ENCODE measurements at regions not wholly inside any gene's neighbourhood (a gene's known extent, or its start where the extent isn't known, plus 50 kb on each side); places are given as distances from the start of the nearest gene placed in this dataset.

DNA sequence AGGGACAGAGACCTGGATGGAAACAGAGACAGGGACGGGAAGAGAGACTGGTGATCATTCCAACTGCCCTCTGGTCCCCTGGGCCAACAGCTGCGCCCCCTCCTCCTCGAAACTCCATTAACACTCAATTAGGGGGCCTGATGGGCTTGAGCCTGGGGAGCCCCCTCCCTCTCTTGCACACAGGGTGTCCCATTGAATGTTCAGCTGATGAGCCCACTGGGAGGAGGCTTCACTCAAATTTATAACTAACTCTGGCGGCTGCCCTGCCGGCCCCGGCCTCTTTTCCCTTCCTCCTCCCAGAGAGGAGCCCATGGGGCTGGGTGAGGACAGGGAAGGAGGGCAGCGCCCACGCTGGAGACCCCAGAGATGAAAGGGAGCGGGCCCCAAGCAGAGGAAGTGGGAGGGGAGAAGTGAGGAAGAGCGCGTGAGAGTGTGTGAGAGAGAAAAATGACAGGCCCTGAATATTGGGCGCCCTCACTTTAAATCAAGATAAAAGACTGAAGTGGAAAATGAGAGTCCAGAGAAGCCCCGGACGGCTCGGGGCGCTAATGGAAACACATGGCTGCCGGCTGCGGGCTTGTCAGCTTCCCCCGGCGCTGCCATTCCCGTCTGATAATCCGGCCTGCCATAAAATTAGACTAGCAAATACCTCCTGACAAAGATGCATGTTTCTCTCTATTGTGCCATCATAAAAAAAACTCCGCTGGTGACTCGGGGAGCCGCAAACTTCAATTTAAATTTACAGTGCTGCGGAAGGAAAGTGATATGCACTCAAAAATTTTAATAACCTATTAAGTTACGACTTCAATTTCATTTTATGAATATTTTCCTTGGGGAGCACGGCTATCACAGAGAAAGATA, 58.0 kb upstream of the PAX2 start:
- intact Hi-C loops (cut with DNase I) = no loop called here
- DNase-seq = no peak

DNA sequence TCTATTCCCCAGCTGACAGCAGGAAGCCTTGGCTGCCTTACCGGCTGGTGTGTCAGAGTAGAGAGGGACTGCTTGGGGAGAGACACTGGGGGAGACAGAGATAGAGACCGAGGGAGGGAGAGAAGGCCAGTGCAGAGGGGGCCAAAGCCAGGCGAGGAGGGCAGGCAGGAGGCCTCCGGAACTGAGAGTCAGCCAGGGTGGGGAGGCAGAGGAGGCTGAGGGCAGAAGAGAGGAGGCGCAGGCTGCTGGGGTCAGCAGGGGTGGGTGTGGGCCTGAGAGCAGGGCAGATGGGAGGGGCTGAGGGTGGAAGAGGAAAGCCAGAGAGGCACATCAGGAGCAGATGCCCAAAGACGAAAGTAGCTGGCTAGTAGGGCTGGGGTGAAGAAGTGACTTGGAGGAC, 57.2 kb upstream of the PAX2 start:
- no peak for DNase-seq
- intact Hi-C loops (cut with DNase I) = no loop called here

DNA sequence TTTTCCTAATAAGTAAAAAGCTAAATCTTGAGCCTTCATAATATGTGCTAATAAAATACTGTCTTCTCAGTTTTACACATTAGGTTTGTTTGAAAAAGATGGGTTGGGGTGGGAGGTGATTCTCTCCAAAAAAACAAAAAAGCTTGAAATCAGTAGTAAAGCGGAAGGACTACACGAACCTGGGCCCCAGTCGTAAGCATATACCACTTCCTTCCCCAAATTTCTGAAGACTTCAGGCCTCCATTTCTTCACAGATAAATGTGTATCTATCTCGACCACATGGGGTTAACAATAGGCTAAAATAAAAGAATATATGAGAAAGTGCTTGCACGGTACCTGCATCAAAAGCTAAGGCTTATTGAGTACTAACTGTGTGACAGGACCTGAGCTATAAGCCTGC, 51.6 kb upstream of the PAX2 start:
- intact Hi-C loops (cut with DNase I) = no loop called here
- DNase-seq = no peak
